GM10266 (cell line): ENCODE measurements at regions not wholly inside any gene's neighbourhood (a gene's known extent, or its start where the extent isn't known, plus 50 kb on each side); places are given as distances from the start of the nearest gene placed in this dataset.

Source experiments
- DNase-seq: peaks from one replicate; pipeline ENCODE4 v3.0.0; 2012; ENCODE audit errors: extremely low spot score
- CTCF ChIP-seq: IDR thresholded peaks from 2 replicates; pipeline ENCODE4 v1.5.1; 2012; ENCODE audit warnings: mild to moderate bottlenecking, low read depth; ENCODE audit not compliant: control insufficient read depth, insufficient read depth; ENCODE audit errors: missing control alignments

- DNase-seq = no peak
- TF ChIP-seq CTCF = no peak
Measured at GRCh38 chr16:16915771-16916170, 536.8 kb downstream of the NPIPA7 start.

- TF ChIP-seq CTCF = no peak
- no peak for DNase-seq
Measured at GRCh38 chr16:16917191-16917785, 538.3 kb downstream of the NPIPA7 start.

GRCh38 chr16:16923479-16923878, 544.5 kb downstream of the NPIPA7 start:
- no peak for DNase-seq
- TF ChIP-seq CTCF = no peak

GRCh38 chr16:16924613-16925012, 545.7 kb downstream of the NPIPA7 start:
- no peak for DNase-seq

GRCh38 chr16:16925432-16925831, 545.3 kb downstream of the XYLT1 start:
- no peak for DNase-seq
- no peak for TF ChIP-seq CTCF

More at GRCh38 chr16:16924613-16925012, 545.7 kb downstream of the NPIPA7 start:
- TF ChIP-seq CTCF = no peak

- DNase-seq = no peak
- no peak for TF ChIP-seq CTCF
Measured at GRCh38 chr16:16928532-16929109, 542.1 kb downstream of the XYLT1 start.

- DNase-seq = no peak
- TF ChIP-seq CTCF = no peak
Measured at GRCh38 chr16:16930309-16931000, 540.3 kb downstream of the XYLT1 start.
